Stomach (tissue), 8 donors: ENCODE measurements at regions not wholly inside any gene's neighbourhood (a gene's known extent, or its start where the extent isn't known, plus 50 kb on each side); places are given as distances from the start of the nearest gene placed in this dataset.

Experiments
- DNase-seq, 2 donors: peaks; one replicate each; pipeline versions ENCODE4 v3.0.0 to v3.0.0-alpha.2; 2013 to 2019
- H3K27ac ChIP-seq, 5 donors: fragments of 200-600 bp in 4 of 5; sonication (generic) in 4 of 5; one replicate each; pipeline ENCODE4 v1.5.1; 2013 to 2019; ENCODE audit warnings: mild to moderate bottlenecking in 1 of 5, moderate library complexity in 1 of 5
- H3K27me3 ChIP-seq, 3 donors: fragments of 200-600 bp; sonication (generic); one replicate each; pipeline ENCODE4 v1.5.1; 2017 to 2019; ENCODE audit warnings: mixed run types in 1 of 3
- H3K36me3 ChIP-seq, 4 donors: fragments of 200-600 bp; sonication (generic); 1 replicate in 3 of 4; 2 replicates in 1 of 4; pipeline ENCODE4 v1.5.1; 2016 to 2019
- H3K4me1 ChIP-seq, 4 donors: fragments of 200-600 bp; sonication (generic); one replicate each; pipeline ENCODE4 v1.5.1; 2016 to 2019
- H3K4me3 ChIP-seq, 4 donors: fragments of 200-600 bp; sonication (generic) in 3 of 4; one replicate each; pipeline ENCODE4 v1.5.1; 2016 to 2019; ENCODE audit warnings: mild to moderate bottlenecking in 1 of 4
- H3K9me3 ChIP-seq, 4 donors: fragments of 200-600 bp; sonication (generic); one replicate each; pipeline ENCODE4 v1.5.1; 2016 to 2019
- CTCF ChIP-seq, 7 experiments: fragments of 450-650 bp in 4 of 7; fragments of 200-600 bp in 3 of 7; sonication (generic) in 3 of 7; IDR thresholded peaks; one replicate each; pipeline ENCODE4 v1.5.1; 2016 to 2019; ENCODE audit warnings: antibody characterized with exemption in 7 of 7, control low read depth in 2 of 7, mild to moderate bottlenecking in 1 of 7
- EP300 ChIP-seq: sonication (generic); formaldehyde crosslinking; IDR thresholded peaks from one replicate; pipeline ENCODE4 v1.6.1; 2017; ENCODE audit warnings: antibody characterized with exemption
- POLR2A ChIP-seq, 4 donors: fragments of 450-650 bp; IDR thresholded peaks; one replicate each; pipeline ENCODE4 v1.6.1; 2016; ENCODE audit warnings: antibody characterized with exemption in 4 of 4, control low read depth in 2 of 4, mild to moderate bottlenecking in 1 of 4, moderate library complexity in 1 of 4
- POLR2AphosphoS5 ChIP-seq, 3 donors: sonication (generic); formaldehyde crosslinking; IDR thresholded peaks; one replicate each; pipeline ENCODE4 v1.6.1; 2016; ENCODE audit warnings: antibody characterized with exemption in 3 of 3
- WGBS, 5 donors: extraction: QIAGEN DNeasy Blood & Tissue Kit in 3 of 5; methylation state at CpG; one replicate each; pipeline versions ENCODE4 v1.1.5 to v1.1.7; 2013 to 2018; 5-methylcytosine and 5-hydroxymethylcytosine counted together
- intact Hi-C: fragments of 100-400 bp; cut with DNase I; formaldehyde crosslinking; loops from one replicate; pipeline ENCODE4 v1.15.1; 2023; ENCODE audit warnings: low total_unique reads
- donor health status: healthy with polysubstance abuse.
- donor health status: Bipolar disorder and iron deficiency.
- donor health status: healthy.

- Histone ChIP-seq H3K4me1 (no peaks in the 10 kb centered on the region), H3K27ac (no peak overlapping the region), H3K36me3 (no peaks in the 10 kb centered on the region), H3K27me3 (peaks cover 0 to 11% (median 0%) of the 10 kb centered on the region in 3 donors), H3K9me3 (peaks cover 0 to 8% (median 3%) of the 10 kb centered on the region in 4 donors), H3K4me3 (no peak overlapping the region)
- TF ChIP-seq CTCF (IDR thresholded peaks at IDR 0.05) (no peak), POLR2A (IDR thresholded peaks at IDR 0.05) (no peak), EP300 (no peak), POLR2AphosphoS5 (IDR thresholded peaks at IDR 0.05) (no peak)
- intact Hi-C loops = no loop called here
- WGBS, 5 donors = 78 to 89% (median 84%) methylated on average over 4 of the region's 4 CpGs
- DNase-seq = no peak
Observed at GRCh38 chr17:65407017-65407416, 154.4 kb downstream of the AXIN2 start.

GRCh38 chr17:65406552-65406951 lies 154.9 kb downstream of the AXIN2 start:
- WGBS, 5 donors = 75 to 91% (median 86%) methylated on average over 3 of the region's 3 CpGs
- no peak overlapping the region for H3K27ac ChIP-seq
- H3K36me3 ChIP-seq = no peaks in the 10 kb centered on the region
- no peak overlapping the region for H3K4me3 ChIP-seq
- TF ChIP-seq POLR2AphosphoS5 (IDR thresholded peaks at IDR 0.05) = no peak
- TF ChIP-seq EP300 = no peak
- no peak for TF ChIP-seq POLR2A (IDR thresholded peaks at IDR 0.05)
- TF ChIP-seq CTCF (IDR thresholded peaks at IDR 0.05) = no peak
- intact Hi-C loops = no loop called here
- peaks cover 0 to 11% (median 0%) of the 10 kb centered on the region in 3 donors for H3K27me3 ChIP-seq
- peaks cover 0 to 3% (median 0%) of the 10 kb centered on the region in 4 donors for H3K4me1 ChIP-seq
- peaks cover 0 to 3% (median 0%) of the 10 kb centered on the region in 4 donors for H3K9me3 ChIP-seq
- DNase-seq = no peak

- no peak for DNase-seq
- TF ChIP-seq POLR2A (IDR thresholded peaks at IDR 0.05) = no peak
- TF ChIP-seq POLR2AphosphoS5 (IDR thresholded peaks at IDR 0.05) = no peak
- no peak for TF ChIP-seq CTCF (IDR thresholded peaks at IDR 0.05)
- no peak for TF ChIP-seq EP300
- Histone ChIP-seq H3K9me3 (no peaks in the 10 kb centered on the region), H3K4me3 (no peak overlapping the region), H3K27me3 (peaks cover 0 to 11% (median 0%) of the 10 kb centered on the region in 3 donors), H3K4me1 (peaks cover 0 to 5% (median 0%) of the 10 kb centered on the region in 4 donors), H3K36me3 (no peaks in the 10 kb centered on the region), H3K27ac (no peak overlapping the region)
- intact Hi-C loops = no loop called here
- 68 to 88% (median 77%) methylated on average over 9 of the region's 9 CpGs for WGBS, 5 donors
Observed at GRCh38 chr17:65405563-65405962, 155.9 kb downstream of the AXIN2 start.

GRCh38 chr17:65404761-65405160 lies 156.7 kb downstream of the AXIN2 start:
- H3K4me1 ChIP-seq = peaks cover 0 to 5% (median 0%) of the 10 kb centered on the region in 4 donors

GRCh38 chr17:65403626-65404025 lies 157.8 kb downstream of the AXIN2 start:
- Histone ChIP-seq H3K4me1 (peaks cover 0 to 5% (median 0%) of the 10 kb centered on the region in 4 donors), H3K27me3 (peaks cover 0 to 11% (median 0%) of the 10 kb centered on the region in 3 donors), H3K9me3 (no peaks in the 10 kb centered on the region), H3K27ac (no peak overlapping the region), H3K4me3 (no peak overlapping the region), H3K36me3 (no peaks in the 10 kb centered on the region)
- intact Hi-C loops = no loop called here
- 67 to 72% (median 68%) methylated on average over 4 of the region's 4 CpGs for WGBS, 5 donors
- TF ChIP-seq POLR2AphosphoS5 (IDR thresholded peaks at IDR 0.05) = no peak
- no peak for TF ChIP-seq EP300
- DNase-seq = no peak

More at GRCh38 chr17:65404761-65405160, 156.7 kb downstream of the AXIN2 start:
- H3K27ac ChIP-seq = no peak overlapping the region
- TF ChIP-seq POLR2AphosphoS5 (IDR thresholded peaks at IDR 0.05) = no peak
- TF ChIP-seq EP300 = no peak
- TF ChIP-seq POLR2A (IDR thresholded peaks at IDR 0.05) = no peak
- no peaks in the 10 kb centered on the region for H3K36me3 ChIP-seq
- H3K4me3 ChIP-seq = no peak overlapping the region
- no peaks in the 10 kb centered on the region for H3K9me3 ChIP-seq
- peaks cover 0 to 11% (median 0%) of the 10 kb centered on the region in 3 donors for H3K27me3 ChIP-seq
- no peak for DNase-seq
- intact Hi-C loops = no loop called here
